Heart right ventricle (tissue), 16 donors: ENCODE measurements at regions not wholly inside any gene's neighbourhood (a gene's known extent, or its start where the extent isn't known, plus 50 kb on each side); places are given as distances from the start of the nearest gene placed in this dataset.

Source experiments
- ATAC-seq, 8 donors: fragments of 200-7000 bp; cut with Tn5 transposase; one replicate each; pipeline ENCODE4 v1.9.1; 2020; ENCODE audit warnings: mild to moderate bottlenecking in 8 of 8, moderate library complexity in 8 of 8, moderate number of reproducible peaks in 1 of 8
- DNase-seq, 2 donors: peaks; one replicate each; pipeline ENCODE4 v3.0.0-alpha.2; 2020
- H3K27ac ChIP-seq, 10 donors: fragments of 200-600 bp; sonication (generic) in 2 of 10; one replicate each; pipeline versions ENCODE4 v1.5.0 to v1.8.0; 2020 to 2022; ENCODE audit warnings: mild to moderate bottlenecking in 3 of 10
- H3K27me3 ChIP-seq, 7 donors: fragments of 200-600 bp; one replicate each; pipeline ENCODE4 v1.8.0; 2021 to 2022; ENCODE audit warnings: mild to moderate bottlenecking in 2 of 7
- H3K36me3 ChIP-seq, 9 donors: fragments of 200-600 bp; sonication (generic) in 1 of 9; one replicate each; pipeline versions ENCODE4 v1.5.0 to v1.8.0; 2020 to 2022; ENCODE audit warnings: mild to moderate bottlenecking in 2 of 9
- H3K4me1 ChIP-seq, 9 donors: fragments of 200-600 bp; sonication (generic) in 1 of 9; one replicate each; pipeline versions ENCODE4 v1.5.0 to v1.8.0; 2020 to 2022; ENCODE audit warnings: mild to moderate bottlenecking in 4 of 9
- H3K4me3 ChIP-seq, 10 donors: fragments of 200-600 bp; sonication (generic) in 2 of 10; one replicate each; pipeline versions ENCODE4 v1.5.0 to v1.8.0; 2020 to 2022; ENCODE audit warnings: mild to moderate bottlenecking in 7 of 10, moderate library complexity in 2 of 10
- H3K9me3 ChIP-seq, 11 donors: fragments of 200-600 bp in 10 of 11; sonication (generic) in 2 of 11; one replicate each; pipeline versions ENCODE4 v1.5.0 to v1.8.0; 2013 to 2022; ENCODE audit warnings: mild to moderate bottlenecking in 2 of 11, control low read depth in 1 of 11, moderate library complexity in 1 of 11
- WGBS, 2 donors: extraction: QIAGEN DNeasy Blood & Tissue Kit; methylation state at CpG; one replicate each; pipeline ENCODE4 v1.1.7; 2013; ENCODE audit warnings: inconsistent platforms in 1 of 2; 5-methylcytosine and 5-hydroxymethylcytosine counted together
- intact Hi-C, 10 donors: fragments of 100-400 bp; cut with DNase I; formaldehyde crosslinking; loops; one replicate each; pipeline versions ENCODE4 v1.11.1 to v1.14.2; 2022
- TF ChIP-seq, protein P1 (sequence below), 9 donors: fragments of 200-600 bp; sonication (generic) in 2 of 9; IDR thresholded peaks; one replicate each; pipeline versions ENCODE4 v1.5.0 to v1.8.0; 2021 to 2022; ENCODE audit warnings: antibody characterized with exemption in 9 of 9, mild to moderate bottlenecking in 5 of 9, moderate library complexity in 1 of 9
- donor health status: Arrhythmogenic right ventricular cardiomyopathy.
- donor health status: ischemic (EF 13 %, LVEDD 7.1; RV severe dilation, severe dysfunction).
- donor health status: healthy with polysubstance abuse.
- donor health status: DM: no; HTN: yes; CAD: no.
- donor health status: DM: no; HTN: no; CAD: no.
- donor health status: ischemic (EF 25% LVEDD 6.9; RV normal size, moderate dysfunction).
- donor health status: ischemic (EF 25% LVEDD 5.7; RV mildly dilated, moderate dysfunction).
- donor health status: healthy.
- donor health status: DM: yes; HTN: yes; CAD: no.
- donor health status: Ischemic cardiomyopathy.
- donor health status: ischemic (EF 35%, LVEDD 5.7; RV mildly dilated, moderate dysfunction).
- donor health status: nonischemic (EF 11% LVEDD 7.7; RV severe dilation, severe dysfunction).
- donor health status: DM: yes; HTN: yes; CAD: no.
- donor health status: PGD.
- donor health status: ischemic (EF 29% LVEDD 5.4; RV normal size, mild dysfunction).
- donor health status: nonischemic (EF 23%, LVEDD 6.1; RV moderate dilation, normal function).

DNA sequence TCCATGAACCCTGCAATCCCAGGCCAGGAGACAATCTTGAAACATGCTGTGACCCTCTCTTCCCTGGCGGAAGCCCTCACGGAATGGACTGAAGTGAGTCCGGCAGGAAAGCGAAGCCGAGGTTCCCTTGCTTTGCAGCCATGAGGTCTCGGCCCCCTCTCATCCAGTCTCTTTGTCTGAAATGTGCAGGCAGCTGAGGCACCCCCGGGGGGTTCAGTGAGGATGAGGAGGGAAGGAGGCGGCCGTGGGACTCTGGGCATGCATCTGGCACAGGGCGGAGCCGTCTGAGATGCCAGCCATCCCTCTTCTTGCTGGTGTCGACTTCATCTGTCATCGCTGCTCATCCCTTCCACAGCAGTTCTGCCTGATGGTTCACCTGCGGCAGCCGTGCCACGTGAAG, 1485.7 kb downstream of the BRD1 start:
- no peak for DNase-seq
- intact Hi-C loops = no loop called here
- H3K9me3 ChIP-seq = no peaks in the 10 kb centered on the region
- H3K27ac ChIP-seq = no peak overlapping the region
- WGBS, 2 donors = 63 to 68% methylated on average over 16 of the region's 16 CpGs
- TF ChIP-seq, protein P1, sequence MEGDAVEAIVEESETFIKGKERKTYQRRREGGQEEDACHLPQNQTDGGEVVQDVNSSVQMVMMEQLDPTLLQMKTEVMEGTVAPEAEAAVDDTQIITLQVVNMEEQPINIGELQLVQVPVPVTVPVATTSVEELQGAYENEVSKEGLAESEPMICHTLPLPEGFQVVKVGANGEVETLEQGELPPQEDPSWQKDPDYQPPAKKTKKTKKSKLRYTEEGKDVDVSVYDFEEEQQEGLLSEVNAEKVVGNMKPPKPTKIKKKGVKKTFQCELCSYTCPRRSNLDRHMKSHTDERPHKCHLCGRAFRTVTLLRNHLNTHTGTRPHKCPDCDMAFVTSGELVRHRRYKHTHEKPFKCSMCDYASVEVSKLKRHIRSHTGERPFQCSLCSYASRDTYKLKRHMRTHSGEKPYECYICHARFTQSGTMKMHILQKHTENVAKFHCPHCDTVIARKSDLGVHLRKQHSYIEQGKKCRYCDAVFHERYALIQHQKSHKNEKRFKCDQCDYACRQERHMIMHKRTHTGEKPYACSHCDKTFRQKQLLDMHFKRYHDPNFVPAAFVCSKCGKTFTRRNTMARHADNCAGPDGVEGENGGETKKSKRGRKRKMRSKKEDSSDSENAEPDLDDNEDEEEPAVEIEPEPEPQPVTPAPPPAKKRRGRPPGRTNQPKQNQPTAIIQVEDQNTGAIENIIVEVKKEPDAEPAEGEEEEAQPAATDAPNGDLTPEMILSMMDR (IDR thresholded peaks at IDR 0.05) = no peak
- no peaks in the 10 kb centered on the region for H3K4me1 ChIP-seq
- no peak for ATAC-seq
- peaks cover 0 to 50% (median 25%) of the 10 kb centered on the region in 7 donors for H3K27me3 ChIP-seq
- no peak overlapping the region for H3K4me3 ChIP-seq
- no peaks in the 10 kb centered on the region for H3K36me3 ChIP-seq

DNA sequence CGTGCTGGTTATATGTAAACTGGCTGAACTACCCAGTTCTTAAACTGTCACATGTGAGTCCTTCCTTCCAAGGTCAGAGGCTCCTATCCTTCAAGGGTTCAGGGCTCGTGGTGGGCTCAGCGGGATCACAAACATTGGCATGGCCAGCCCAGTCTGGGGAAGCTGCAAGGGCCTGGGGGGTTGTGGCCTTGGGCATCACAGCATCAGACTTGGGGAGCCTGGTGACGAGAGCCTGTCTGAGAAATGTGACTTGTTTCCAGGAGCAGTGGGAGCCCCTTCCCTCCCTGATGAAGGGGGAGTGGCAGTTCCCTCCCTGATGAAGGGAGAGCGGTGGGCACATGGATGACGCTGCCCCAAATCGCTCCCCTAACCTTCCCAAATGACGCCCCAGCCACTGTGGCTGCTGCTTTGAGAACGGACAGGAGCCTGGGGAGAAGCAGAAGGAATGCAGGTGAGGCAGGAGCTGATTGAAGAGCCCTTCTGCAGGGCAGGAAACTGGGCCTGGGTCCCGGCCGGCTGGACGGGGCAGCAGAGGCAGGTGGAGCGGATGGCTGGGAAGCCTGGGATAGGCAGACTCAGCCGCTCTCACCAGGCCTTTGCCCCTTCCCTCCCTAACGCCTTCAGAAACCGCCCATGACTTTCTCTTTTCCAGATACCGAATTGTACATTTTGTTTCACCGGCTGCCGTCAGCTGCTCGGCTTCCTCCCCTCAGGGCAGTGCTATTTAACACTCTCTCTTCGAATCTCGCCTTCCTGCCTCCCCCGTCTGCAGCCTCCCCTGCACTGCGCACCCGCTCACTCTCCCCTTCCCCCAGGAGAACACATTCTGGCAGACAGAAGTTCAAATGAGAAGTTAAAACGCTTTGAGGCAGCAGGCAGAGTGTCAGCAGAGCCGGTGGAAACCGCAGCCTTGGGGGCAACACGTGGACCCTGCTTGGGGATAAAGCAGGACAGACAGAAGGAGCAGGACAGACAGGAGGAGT, 1486.7 kb downstream of the BRD1 start:
- WGBS, 2 donors = 27 to 32% methylated on average over 29 of the region's 29 CpGs
- intact Hi-C loops = no loop called here
- Histone ChIP-seq H3K27me3 (peaks cover 0 to 55% (median 20%) of the 10 kb centered on the region in 7 donors), H3K4me1 (no peaks in the 10 kb centered on the region), H3K4me3 (no peak overlapping the region), H3K36me3 (no peaks in the 10 kb centered on the region), H3K9me3 (no peaks in the 10 kb centered on the region), H3K27ac (no peak overlapping the region)
- TF ChIP-seq, protein P1 (IDR thresholded peaks at IDR 0.05) = no peak
- ATAC-seq (no peak), DNase-seq (no peak)

DNA sequence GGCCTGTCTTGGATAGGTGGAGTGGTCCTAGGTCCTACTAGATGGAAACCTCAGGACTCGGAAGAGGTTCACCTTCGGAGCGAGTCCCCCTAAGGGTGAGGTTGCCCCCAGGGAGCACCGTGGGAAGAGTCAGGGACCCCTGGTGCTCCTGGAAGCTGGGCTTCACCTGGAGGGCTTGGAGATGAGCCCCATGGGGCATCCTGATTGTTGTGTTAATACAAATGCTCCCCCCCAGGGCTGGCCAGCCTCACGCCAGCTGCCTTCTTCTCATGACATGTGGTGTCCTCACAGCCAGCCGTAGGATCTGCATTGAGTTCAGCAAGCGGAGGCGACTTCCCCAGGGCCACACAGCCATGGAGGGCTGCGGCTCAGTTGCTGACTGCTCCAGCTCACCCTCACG, 1487.5 kb downstream of the BRD1 start:
- intact Hi-C loops = no loop called here
- DNase-seq = no peak
- no peak overlapping the region for H3K4me3 ChIP-seq
- H3K27me3 ChIP-seq = peaks cover 0 to 62% (median 28%) of the 10 kb centered on the region in 7 donors
- H3K36me3 ChIP-seq = no peaks in the 10 kb centered on the region
- TF ChIP-seq, protein P1 (IDR thresholded peaks at IDR 0.05) = no peak
- no peaks in the 10 kb centered on the region for H3K9me3 ChIP-seq
- no peaks in the 10 kb centered on the region for H3K4me1 ChIP-seq
- ATAC-seq = no peak
- 75% methylated on average over 10 of the region's 10 CpGs for WGBS, 2 donors
- no peak overlapping the region for H3K27ac ChIP-seq

DNA sequence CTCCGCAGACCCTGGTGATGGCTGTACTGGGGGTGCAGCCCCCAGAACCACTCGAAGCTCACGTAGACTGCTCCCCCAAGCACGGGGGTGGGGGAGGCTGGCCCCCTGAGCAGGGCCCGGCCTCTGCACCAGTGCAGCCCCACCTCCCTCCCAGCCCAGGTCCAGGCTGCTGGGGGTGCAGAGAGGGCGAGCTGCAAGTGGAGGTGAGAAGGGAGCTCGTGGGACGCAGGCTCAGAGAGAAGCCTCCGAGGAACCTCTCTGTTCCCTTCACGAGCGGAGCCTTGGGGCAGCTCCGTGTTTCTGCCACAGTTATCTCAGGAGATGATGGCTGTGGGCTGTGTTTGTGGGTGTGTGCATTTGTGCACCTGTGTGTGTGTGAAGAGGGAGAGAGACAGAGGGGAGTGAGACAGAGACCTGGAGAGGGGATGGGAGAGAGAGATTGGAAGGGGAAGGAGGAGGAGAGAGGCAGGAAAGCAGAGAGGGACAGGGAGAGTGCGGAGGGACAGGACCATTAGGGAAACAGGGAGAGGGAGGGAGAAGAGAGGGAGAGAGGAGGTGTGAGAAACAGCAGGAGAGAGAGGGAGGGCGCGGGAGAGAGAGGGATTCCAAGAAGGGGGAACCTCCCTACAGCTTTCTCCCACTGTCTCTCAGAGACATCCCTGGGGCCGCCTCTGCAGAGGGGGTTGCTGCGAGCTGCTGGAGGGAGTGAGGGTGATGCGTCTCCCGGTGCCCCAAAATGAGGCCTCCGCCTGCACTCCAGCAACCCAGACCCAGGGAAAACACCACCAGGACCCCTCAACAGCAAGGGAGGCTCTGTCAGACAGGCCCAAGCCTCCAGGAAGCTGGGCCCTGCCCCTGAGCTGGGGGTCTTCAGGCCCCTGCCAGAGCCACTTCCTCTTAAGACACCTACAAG, 1488.6 kb downstream of the BRD1 start:
- 50 to 61% methylated on average over 20 of the region's 20 CpGs for WGBS, 2 donors
- H3K27ac ChIP-seq = no peak overlapping the region
- no peaks in the 10 kb centered on the region for H3K36me3 ChIP-seq
- ATAC-seq = no peak
- no peaks in the 10 kb centered on the region for H3K4me1 ChIP-seq
- H3K27me3 ChIP-seq = peaks cover 0 to 69% (median 35%) of the 10 kb centered on the region in 7 donors
- intact Hi-C loops = no loop called here
- no peak for DNase-seq
- no peaks in the 10 kb centered on the region for H3K9me3 ChIP-seq
- H3K4me3 ChIP-seq = no peak overlapping the region
- TF ChIP-seq, protein P1 (IDR thresholded peaks at IDR 0.05) = no peak
